GM21515 (cell line): ENCODE measurements at regions not wholly inside any gene's neighbourhood (a gene's known extent, or its start where the extent isn't known, plus 50 kb on each side); places are given as distances from the start of the nearest gene placed in this dataset.

Experiments
- ATAC-seq: cut with Tn5 transposase; IDR thresholded peaks from one replicate; pipeline ENCODE4 v1.9.1; 2021; ENCODE audit not compliant: unreplicated experiment

DNA sequence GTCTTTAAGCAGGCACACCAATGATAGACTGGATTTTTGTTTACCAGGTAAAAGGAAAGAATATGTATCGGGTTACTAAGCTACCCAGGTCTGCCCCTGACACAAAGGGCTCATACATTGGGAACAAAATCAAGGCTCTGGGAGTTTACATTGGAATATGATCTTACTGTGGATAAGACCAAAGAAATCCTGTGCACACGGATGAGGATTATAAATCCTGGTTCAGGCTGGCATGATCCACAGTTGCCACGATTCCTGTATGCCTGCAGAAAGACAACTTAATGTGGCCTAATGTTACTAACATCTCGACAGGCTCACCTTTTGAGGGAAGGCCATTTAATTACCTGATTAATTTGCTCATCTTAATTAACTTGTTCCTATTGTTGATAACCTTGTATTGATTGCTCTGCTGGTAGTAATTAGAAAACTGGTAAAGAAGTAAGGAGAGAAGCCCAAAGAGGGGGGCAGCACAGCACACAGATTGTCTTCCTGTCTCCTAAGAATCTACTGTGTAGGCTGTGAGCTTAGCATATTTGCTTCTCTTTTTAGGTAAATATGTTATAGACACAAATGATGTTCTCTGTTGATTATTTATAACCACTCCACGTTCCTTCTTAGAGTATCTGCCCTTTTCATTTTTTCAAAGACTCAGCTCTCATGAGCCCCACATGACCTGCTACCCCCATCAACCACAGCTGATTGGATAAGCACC, 51.0 kb upstream of the TOX3 start:
- no peak for ATAC-seq

DNA sequence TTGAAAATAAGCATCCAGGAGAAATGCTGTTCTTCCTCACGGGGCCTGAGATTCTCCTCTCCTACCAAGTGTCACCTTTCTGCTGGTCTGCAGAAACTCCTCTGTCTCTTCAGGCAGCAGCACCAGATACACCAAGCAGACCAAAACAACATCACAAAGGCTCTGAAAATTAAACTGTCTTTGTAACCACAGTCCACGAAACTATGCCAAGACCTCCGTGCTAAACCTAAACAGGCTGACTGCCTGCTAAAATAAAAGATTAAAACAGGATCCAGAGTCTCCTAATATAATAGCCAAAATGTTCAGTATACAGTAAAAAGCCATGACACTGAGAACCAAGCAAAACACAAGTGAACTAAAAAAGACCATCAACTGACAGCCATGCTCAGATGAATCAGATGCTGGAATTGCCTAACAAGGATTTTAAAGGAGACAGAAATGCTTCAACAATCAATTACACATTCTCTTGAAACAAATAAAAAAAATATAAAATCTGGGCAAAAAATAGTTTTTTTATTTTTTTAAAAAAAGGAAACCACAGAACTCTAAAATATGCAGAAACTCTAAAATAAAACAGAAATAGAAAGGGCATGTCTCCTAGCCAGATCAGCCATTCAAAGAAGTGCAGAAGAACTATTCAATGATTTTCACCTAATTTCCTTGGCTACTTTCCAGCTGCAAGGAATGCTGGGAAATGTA, 50.3 kb upstream of the TOX3 start:
- ATAC-seq, result no peak
